GM10248 (cell line): ENCODE measurements at regions not wholly inside any gene's neighbourhood (a gene's known extent, or its start where the extent isn't known, plus 50 kb on each side); places are given as distances from the start of the nearest gene placed in this dataset.

Experiments used
- CTCF ChIA-PET: fragments of 300-600 bp; sonication (Branson Sonifier 250); formaldehyde crosslinking; extraction: SDS; loops from one replicate; lab custom pipeline; 2021; ENCODE audit warnings: antibody characterized with exemption; lab: Yijun Ruan, JAX
- POLR2A ChIA-PET: fragments of 350-650 bp; sonication (Branson Sonifier 250); formaldehyde crosslinking; extraction: SDS; loops from one replicate; lab custom pipeline; 2020; ENCODE audit warnings: antibody characterized with exemption; lab: Yijun Ruan, JAX
- DNase-seq: peaks from one replicate; pipeline ENCODE4 v3.0.0; 2012; ENCODE audit errors: extremely low spot score
- CTCF ChIP-seq: IDR thresholded peaks from 2 replicates; pipeline ENCODE4 v1.5.1; 2012; ENCODE audit warnings: mild to moderate bottlenecking, low read depth; ENCODE audit errors: extremely low read depth, missing control alignments, control extremely low read depth

GRCh38 chr9:126128494-126129142 is 198.0 kb upstream of the MVB12B start:
- ChIA-PET CTCF (no interaction called here), POLR2A (no interaction called here)
- DNase-seq: no peak

GRCh38 chr9:126131066-126132010 is 195.3 kb upstream of the MVB12B start:
- CTCF ChIA-PET: no interaction called here
- POLR2A ChIA-PET: no interaction called here
- no peak for DNase-seq
- TF ChIP-seq CTCF: no peak

More at GRCh38 chr9:126128494-126129142, 198.0 kb upstream of the MVB12B start:
- TF ChIP-seq CTCF: no peak

- DNase-seq: no peak
- TF ChIP-seq CTCF: no peak
- POLR2A ChIA-PET: no interaction called here
- CTCF ChIA-PET: no interaction called here
These were observed 193.9 kb upstream of the MVB12B start for GRCh38 chr9:126132746-126133145.

GRCh38 chr9:126144196-126144595 is 182.4 kb upstream of the MVB12B start:
- ChIA-PET POLR2A (no interaction called here), CTCF (no interaction called here)
- no peak for TF ChIP-seq CTCF
- DNase-seq: no peak

- POLR2A ChIA-PET: no interaction called here
- TF ChIP-seq CTCF: no peak
These were observed 181.8 kb upstream of the MVB12B start for GRCh38 chr9:126144603-126145456.

GRCh38 chr9:126145887-126146253 is 180.8 kb upstream of the MVB12B start:
- no peak for TF ChIP-seq CTCF
- ChIA-PET POLR2A (no interaction called here), CTCF (interaction anchor here (0.9 to 1.4 kb wide), 2 partner anchors 253 to 318 kb away, joined by 3 to 4 read pairs; no protein-coding TSS in a partner anchor)
- DNase-seq: no peak

More at GRCh38 chr9:126144603-126145456, 181.8 kb upstream of the MVB12B start:
- no peak for DNase-seq
- CTCF ChIA-PET: interaction anchor here (1.4 kb wide), 1 partner anchor 254 kb away, joined by 4 read pairs; no protein-coding TSS in a partner anchor
